NCI-H1092 (cell line): ENCODE measurements at regions not wholly inside any gene's neighbourhood (a gene's known extent, or its start where the extent isn't known, plus 50 kb on each side); places are given as distances from the start of the nearest gene placed in this dataset.
A peak's percentile ranks its signal among the peaks of the same experiment; 100 is the strongest.

Experiments
- DNase-seq: peaks from one replicate; lab custom pipeline; 2025; lab: John Stamatoyannopoulos, UW

GRCh38 chr4:123497340-123497739 lies 100.7 kb downstream of the SPRY1 start:
- no peak for DNase-seq

- DNase-seq = no peak
Observed at GRCh38 chr4:123501733-123502132, 105.1 kb downstream of the SPRY1 start.

- no peak for DNase-seq
Observed at GRCh38 chr4:123503698-123504363, 107.2 kb downstream of the SPRY1 start.

GRCh38 chr4:123505095-123506010 lies 108.8 kb downstream of the SPRY1 start:
- DNase-seq = peak; percentile 97

GRCh38 chr4:123506011-123506695 lies 109.6 kb downstream of the SPRY1 start:
- DNase-seq = no peak

- no peak for DNase-seq
Observed at GRCh38 chr4:123507376-123507775, 110.8 kb downstream of the SPRY1 start.

GRCh38 chr4:123510221-123510620 lies 113.6 kb downstream of the SPRY1 start:
- no peak for DNase-seq

- no peak for DNase-seq
Observed at GRCh38 chr4:123510659-123511058, 114.1 kb downstream of the SPRY1 start.

GRCh38 chr4:123516576-123516975 lies 120.0 kb downstream of the SPRY1 start:
- DNase-seq = no peak

- DNase-seq = no peak
Observed at GRCh38 chr4:123517176-123517575, 120.6 kb downstream of the SPRY1 start.

- DNase-seq = no peak
Observed at GRCh38 chr4:123517971-123518370, 121.4 kb downstream of the SPRY1 start.

- no peak for DNase-seq
Observed at GRCh38 chr4:123520325-123520724, 123.7 kb downstream of the SPRY1 start.

- no peak for DNase-seq
Observed at GRCh38 chr4:123522081-123522480, 125.5 kb downstream of the SPRY1 start.

- DNase-seq = no peak
Observed at GRCh38 chr4:123522646-123523045, 126.1 kb downstream of the SPRY1 start.

- DNase-seq = no peak
Observed at GRCh38 chr4:123524958-123525628, 128.5 kb downstream of the SPRY1 start.

- DNase-seq = no peak
Observed at GRCh38 chr4:123526511-123526910, 129.9 kb downstream of the SPRY1 start.

- no peak for DNase-seq
Observed at GRCh38 chr4:123528501-123529277, 132.1 kb downstream of the SPRY1 start.

- DNase-seq = no peak
Observed at GRCh38 chr4:123529278-123529568, 132.6 kb downstream of the SPRY1 start.

GRCh38 chr4:123530357-123530756 lies 133.8 kb downstream of the SPRY1 start:
- DNase-seq = no peak

GRCh38 chr4:123535037-123535748 lies 138.6 kb downstream of the SPRY1 start:
- DNase-seq = no peak

GRCh38 chr4:123536225-123536624 lies 139.6 kb downstream of the SPRY1 start:
- DNase-seq = no peak
